Breast epithelium (tissue), 3 donors: ENCODE measurements at regions not wholly inside any gene's neighbourhood (a gene's known extent, or its start where the extent isn't known, plus 50 kb on each side); places are given as distances from the start of the nearest gene placed in this dataset.

ENCODE experiments used
- POLR2A ChIP-seq: fragments of 450-650 bp; IDR thresholded peaks from one replicate; pipeline ENCODE4 v1.6.1; 2016; ENCODE audit warnings: antibody characterized with exemption, mild to moderate bottlenecking, moderate library complexity
- TF ChIP-seq, protein P1 (sequence below), 3 donors: fragments of 450-650 bp; IDR thresholded peaks; one replicate each; pipeline ENCODE4 v1.5.1; 2016 to 2017; ENCODE audit warnings: antibody characterized with exemption in 3 of 3, mild to moderate bottlenecking in 3 of 3, moderate library complexity in 3 of 3

GRCh38 chr5:42875785-42876374, 64.2 kb upstream of the SELENOP start:
- TF ChIP-seq, protein P1, sequence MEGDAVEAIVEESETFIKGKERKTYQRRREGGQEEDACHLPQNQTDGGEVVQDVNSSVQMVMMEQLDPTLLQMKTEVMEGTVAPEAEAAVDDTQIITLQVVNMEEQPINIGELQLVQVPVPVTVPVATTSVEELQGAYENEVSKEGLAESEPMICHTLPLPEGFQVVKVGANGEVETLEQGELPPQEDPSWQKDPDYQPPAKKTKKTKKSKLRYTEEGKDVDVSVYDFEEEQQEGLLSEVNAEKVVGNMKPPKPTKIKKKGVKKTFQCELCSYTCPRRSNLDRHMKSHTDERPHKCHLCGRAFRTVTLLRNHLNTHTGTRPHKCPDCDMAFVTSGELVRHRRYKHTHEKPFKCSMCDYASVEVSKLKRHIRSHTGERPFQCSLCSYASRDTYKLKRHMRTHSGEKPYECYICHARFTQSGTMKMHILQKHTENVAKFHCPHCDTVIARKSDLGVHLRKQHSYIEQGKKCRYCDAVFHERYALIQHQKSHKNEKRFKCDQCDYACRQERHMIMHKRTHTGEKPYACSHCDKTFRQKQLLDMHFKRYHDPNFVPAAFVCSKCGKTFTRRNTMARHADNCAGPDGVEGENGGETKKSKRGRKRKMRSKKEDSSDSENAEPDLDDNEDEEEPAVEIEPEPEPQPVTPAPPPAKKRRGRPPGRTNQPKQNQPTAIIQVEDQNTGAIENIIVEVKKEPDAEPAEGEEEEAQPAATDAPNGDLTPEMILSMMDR (IDR thresholded peaks at IDR 0.05): no peak
- no peak for TF ChIP-seq POLR2A
